Transverse colon (tissue), 4 donors: ENCODE measurements at regions not wholly inside any gene's neighbourhood (a gene's known extent, or its start where the extent isn't known, plus 50 kb on each side); places are given as distances from the start of the nearest gene placed in this dataset.

ENCODE experiments used
- POLR2A ChIP-seq: fragments of 450-650 bp; IDR thresholded peaks from one replicate; pipeline ENCODE4 v1.6.1; 2016; ENCODE audit warnings: antibody characterized with exemption, mild to moderate bottlenecking, moderate library complexity
- POLR2AphosphoS5 ChIP-seq, 3 donors: sonication (generic); formaldehyde crosslinking; IDR thresholded peaks; one replicate each; pipeline ENCODE4 v1.6.1; 2016; ENCODE audit warnings: antibody characterized with exemption in 3 of 3
- TF ChIP-seq, protein P1 (sequence below), 5 experiments: fragments of 200-600 bp in 3 of 5; fragments of 450-650 bp in 2 of 5; sonication (generic) in 3 of 5; IDR thresholded peaks; 1 replicate in 2 of 5; 2 replicates in 3 of 5; pipeline ENCODE4 v1.5.1; 2016 to 2017; ENCODE audit warnings: antibody characterized with exemption in 5 of 5, inconsistent platforms in 3 of 5, mild to moderate bottlenecking in 2 of 5, moderate library complexity in 1 of 5

DNA sequence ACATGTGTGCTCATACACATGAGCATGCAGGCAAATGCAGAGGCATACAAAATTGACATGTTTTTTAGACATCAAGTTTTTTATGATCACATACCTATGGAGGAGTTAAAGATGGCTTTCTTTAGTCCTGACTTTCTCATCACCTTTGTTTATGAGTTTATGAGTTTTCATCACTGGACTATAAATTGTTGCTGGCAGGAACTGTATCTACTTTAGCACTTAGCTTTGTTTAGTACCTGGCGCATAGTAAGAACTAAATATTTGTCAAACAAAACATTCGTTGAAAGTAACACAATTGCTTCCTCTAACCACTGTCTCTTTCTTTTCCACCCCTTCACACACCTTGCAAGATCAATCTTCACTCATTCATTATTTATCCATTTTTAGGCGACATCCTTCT lies 182.6 kb downstream of the SUCNR1 start:
- TF ChIP-seq POLR2A (no peak), POLR2AphosphoS5 (IDR thresholded peaks at IDR 0.05) (no peak)
- TF ChIP-seq, protein P1, sequence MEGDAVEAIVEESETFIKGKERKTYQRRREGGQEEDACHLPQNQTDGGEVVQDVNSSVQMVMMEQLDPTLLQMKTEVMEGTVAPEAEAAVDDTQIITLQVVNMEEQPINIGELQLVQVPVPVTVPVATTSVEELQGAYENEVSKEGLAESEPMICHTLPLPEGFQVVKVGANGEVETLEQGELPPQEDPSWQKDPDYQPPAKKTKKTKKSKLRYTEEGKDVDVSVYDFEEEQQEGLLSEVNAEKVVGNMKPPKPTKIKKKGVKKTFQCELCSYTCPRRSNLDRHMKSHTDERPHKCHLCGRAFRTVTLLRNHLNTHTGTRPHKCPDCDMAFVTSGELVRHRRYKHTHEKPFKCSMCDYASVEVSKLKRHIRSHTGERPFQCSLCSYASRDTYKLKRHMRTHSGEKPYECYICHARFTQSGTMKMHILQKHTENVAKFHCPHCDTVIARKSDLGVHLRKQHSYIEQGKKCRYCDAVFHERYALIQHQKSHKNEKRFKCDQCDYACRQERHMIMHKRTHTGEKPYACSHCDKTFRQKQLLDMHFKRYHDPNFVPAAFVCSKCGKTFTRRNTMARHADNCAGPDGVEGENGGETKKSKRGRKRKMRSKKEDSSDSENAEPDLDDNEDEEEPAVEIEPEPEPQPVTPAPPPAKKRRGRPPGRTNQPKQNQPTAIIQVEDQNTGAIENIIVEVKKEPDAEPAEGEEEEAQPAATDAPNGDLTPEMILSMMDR (IDR thresholded peaks at IDR 0.05): no peak
